Neural cell (in vitro differentiated cells): ENCODE measurements at regions not wholly inside any gene's neighbourhood (a gene's known extent, or its start where the extent isn't known, plus 50 kb on each side); places are given as distances from the start of the nearest gene placed in this dataset.

Source experiments
- H2AFZ ChIP-seq: fragments of 200-600, 300-800 bp; sonication (generic), shearing (Covaris generic); 2 replicates; pipeline ENCODE4 v1.6.0; 2014; ENCODE audit warnings: low read depth, mild to moderate bottlenecking, antibody characterized with exemption, low read length, moderate library complexity
- H3F3A ChIP-seq: fragments of 200-600 bp; shearing (Covaris generic); 2 replicates; pipeline ENCODE4 v1.6.1; 2016; ENCODE audit warnings: mild to moderate bottlenecking, moderate library complexity, mixed read lengths, antibody characterized with exemption, low read length; ENCODE audit not compliant: insufficient read depth, poor library complexity, severe bottlenecking
- H3K27ac ChIP-seq: fragments of 200-600, 300-800 bp; sonication (generic), shearing (Covaris generic); 2 replicates; pipeline ENCODE4 v1.5.1; 2014; ENCODE audit warnings: mild to moderate bottlenecking, low read length, moderate library complexity
- H3K27me3 ChIP-seq: fragments of 300-800, 200-600 bp; sonication (generic), shearing (Covaris generic); 2 replicates; pipeline ENCODE4 v1.6.0; 2014; ENCODE audit warnings: mild to moderate bottlenecking, low read depth, low read length, moderate library complexity; ENCODE audit not compliant: insufficient read depth
- H3K36me3 ChIP-seq: fragments of 300-800, 200-600 bp; sonication (generic), shearing (Covaris generic); 2 replicates; pipeline ENCODE4 v1.5.1; 2014; ENCODE audit warnings: mild to moderate bottlenecking, antibody characterized with exemption, low read length, moderate library complexity; ENCODE audit not compliant: insufficient read depth
- H3K4me2 ChIP-seq: fragments of 300-800, 200-600 bp; sonication (generic), shearing (Covaris generic); 2 replicates; pipeline ENCODE4 v1.6.0; 2014; ENCODE audit warnings: mild to moderate bottlenecking, low read length
- H3K4me3 ChIP-seq: fragments of 300-800, 200-600 bp; sonication (generic), shearing (Covaris generic); 2 replicates; pipeline ENCODE4 v1.5.1; 2014; ENCODE audit warnings: mild to moderate bottlenecking, low read length, moderate library complexity
- H3K79me2 ChIP-seq: fragments of 200-600 bp; shearing (Covaris generic); replicated peaks from 2 replicates; pipeline ENCODE4 v1.6.0; 2014; ENCODE audit warnings: mild to moderate bottlenecking, low read length, moderate library complexity; ENCODE audit not compliant: insufficient read depth
- H3K9ac ChIP-seq: fragments of 300-800, 200-600 bp; sonication (generic), shearing (Covaris generic); 2 replicates; pipeline ENCODE4 v1.6.1; 2016; ENCODE audit warnings: mild to moderate bottlenecking, low read length, mixed read lengths
- H3K9me2 ChIP-seq: fragments of 200-600 bp; shearing (Covaris generic); 2 replicates; pipeline ENCODE4 v1.6.1; 2016; ENCODE audit warnings: mild to moderate bottlenecking, low read length, mixed read lengths; ENCODE audit not compliant: insufficient read depth
- H3K9me3 ChIP-seq: fragments of 200-600, 300-800 bp; sonication (generic), shearing (Covaris generic); 2 replicates; pipeline ENCODE4 v1.6.1; 2016; ENCODE audit warnings: mild to moderate bottlenecking, mixed run types, low read length, moderate library complexity, mixed read lengths
- H4K20me1 ChIP-seq: fragments of 200-600 bp; shearing (Covaris generic); 2 replicates; pipeline ENCODE4 v1.6.1; 2016; ENCODE audit warnings: mild to moderate bottlenecking, mixed run types; ENCODE audit not compliant: insufficient read depth
- EP300 ChIP-seq: fragments of 450-650 bp; conservative IDR thresholded peaks from 2 replicates; pipeline ENCODE4 v1.6.1; 2014; ENCODE audit warnings: antibody characterized with exemption, mild to moderate bottlenecking, moderate library complexity; ENCODE audit not compliant: poor library complexity, severe bottlenecking
- EZH2 ChIP-seq: fragments of 200-600, 300-800 bp; shearing (Covaris generic), sonication (generic); IDR thresholded peaks from 2 replicates; pipeline ENCODE4 v1.6.1; 2014; ENCODE audit warnings: antibody characterized with exemption, low read length, borderline replicate concordance, mild to moderate bottlenecking; ENCODE audit not compliant: insufficient read depth, poor library complexity, severe bottlenecking
- POLR2AphosphoS5 ChIP-seq: IDR thresholded peaks from 2 replicates; pipeline ENCODE4 v1.6.1; 2012
- RAD21 ChIP-seq: fragments of 450-650 bp; conservative IDR thresholded peaks from 2 replicates; pipeline ENCODE4 v1.6.1; 2014; ENCODE audit warnings: antibody characterized with exemption, mild to moderate bottlenecking, moderate library complexity
- SMC3 ChIP-seq: fragments of 450-650 bp; conservative IDR thresholded peaks from 2 replicates; pipeline ENCODE4 v1.6.1; 2014; ENCODE audit warnings: antibody characterized with exemption, mild to moderate bottlenecking, moderate library complexity; ENCODE audit not compliant: poor library complexity
- TAF1 ChIP-seq: IDR thresholded peaks from 2 replicates; pipeline ENCODE4 v1.6.1; 2012; ENCODE audit warnings: low read depth
- TF ChIP-seq, protein P1 (sequence below): IDR thresholded peaks from 2 replicates; pipeline ENCODE4 v1.6.1; 2012; ENCODE audit warnings: borderline replicate concordance
- TF ChIP-seq, protein P2 (sequence below): fragments of 450-650 bp; IDR thresholded peaks from 2 replicates; pipeline ENCODE4 v1.5.1; 2014; ENCODE audit warnings: antibody characterized with exemption, mild to moderate bottlenecking, moderate library complexity; ENCODE audit not compliant: poor library complexity, severe bottlenecking

DNA sequence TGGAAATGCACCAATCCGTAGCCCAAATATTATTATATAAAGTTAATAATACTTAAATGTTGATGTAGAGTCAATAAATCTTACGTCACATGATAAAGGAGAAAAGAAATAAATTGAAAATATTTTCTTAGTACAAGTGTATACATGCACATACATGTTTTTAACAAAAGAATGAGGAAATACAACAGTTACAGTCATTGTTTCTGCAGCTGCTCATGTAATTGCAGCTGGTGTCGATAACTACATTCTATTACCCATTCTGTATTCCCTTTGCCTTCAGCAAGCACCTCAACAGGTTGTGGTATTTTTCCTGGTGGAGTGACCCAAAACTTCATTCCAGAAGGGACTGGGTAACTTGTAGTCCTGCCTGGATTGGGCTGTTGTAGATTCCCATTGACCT, 377.8 kb upstream of the FSIP2 start:
- Histone ChIP-seq H3K9me2 (no peaks in the 10 kb centered on the region), H2AFZ (no peak overlapping the region), H3K4me2 (no peak overlapping the region), H3F3A (no peaks in the 10 kb centered on the region), H3K9ac (no peak overlapping the region), H3K27ac (no peak overlapping the region), H4K20me1 (no peaks in the 10 kb centered on the region), H3K79me2 (no peaks in the 10 kb centered on the region), H3K4me3 (no peak overlapping the region), H3K9me3 (no peaks in the 10 kb centered on the region), H3K27me3 (no peaks in the 10 kb centered on the region), H3K36me3 (no peaks in the 10 kb centered on the region)
- TF ChIP-seq SMC3 (no peak), RAD21 (no peak)
- TF ChIP-seq, protein P1, sequence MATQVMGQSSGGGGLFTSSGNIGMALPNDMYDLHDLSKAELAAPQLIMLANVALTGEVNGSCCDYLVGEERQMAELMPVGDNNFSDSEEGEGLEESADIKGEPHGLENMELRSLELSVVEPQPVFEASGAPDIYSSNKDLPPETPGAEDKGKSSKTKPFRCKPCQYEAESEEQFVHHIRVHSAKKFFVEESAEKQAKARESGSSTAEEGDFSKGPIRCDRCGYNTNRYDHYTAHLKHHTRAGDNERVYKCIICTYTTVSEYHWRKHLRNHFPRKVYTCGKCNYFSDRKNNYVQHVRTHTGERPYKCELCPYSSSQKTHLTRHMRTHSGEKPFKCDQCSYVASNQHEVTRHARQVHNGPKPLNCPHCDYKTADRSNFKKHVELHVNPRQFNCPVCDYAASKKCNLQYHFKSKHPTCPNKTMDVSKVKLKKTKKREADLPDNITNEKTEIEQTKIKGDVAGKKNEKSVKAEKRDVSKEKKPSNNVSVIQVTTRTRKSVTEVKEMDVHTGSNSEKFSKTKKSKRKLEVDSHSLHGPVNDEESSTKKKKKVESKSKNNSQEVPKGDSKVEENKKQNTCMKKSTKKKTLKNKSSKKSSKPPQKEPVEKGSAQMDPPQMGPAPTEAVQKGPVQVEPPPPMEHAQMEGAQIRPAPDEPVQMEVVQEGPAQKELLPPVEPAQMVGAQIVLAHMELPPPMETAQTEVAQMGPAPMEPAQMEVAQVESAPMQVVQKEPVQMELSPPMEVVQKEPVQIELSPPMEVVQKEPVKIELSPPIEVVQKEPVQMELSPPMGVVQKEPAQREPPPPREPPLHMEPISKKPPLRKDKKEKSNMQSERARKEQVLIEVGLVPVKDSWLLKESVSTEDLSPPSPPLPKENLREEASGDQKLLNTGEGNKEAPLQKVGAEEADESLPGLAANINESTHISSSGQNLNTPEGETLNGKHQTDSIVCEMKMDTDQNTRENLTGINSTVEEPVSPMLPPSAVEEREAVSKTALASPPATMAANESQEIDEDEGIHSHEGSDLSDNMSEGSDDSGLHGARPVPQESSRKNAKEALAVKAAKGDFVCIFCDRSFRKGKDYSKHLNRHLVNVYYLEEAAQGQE: no peak

DNA sequence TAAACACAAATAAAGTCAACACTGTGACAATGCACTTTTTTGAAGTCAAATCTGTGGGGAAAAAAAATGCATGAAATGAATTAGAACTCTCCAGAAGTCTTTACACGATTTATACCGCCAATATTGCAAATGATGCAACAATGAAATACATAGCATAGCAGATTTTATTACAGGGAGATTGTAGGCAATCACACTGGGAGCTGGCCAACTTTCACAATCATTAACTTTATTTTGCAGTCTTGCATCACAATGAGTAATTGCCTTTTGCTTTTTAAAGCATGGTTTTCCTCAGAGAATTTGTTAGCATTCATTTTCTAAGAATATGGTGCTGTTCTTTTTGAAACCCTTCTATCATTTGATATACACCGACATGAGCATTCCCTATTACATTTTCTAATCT, 366.4 kb upstream of the FSIP2 start:
- Histone ChIP-seq H3K79me2 (no peaks in the 10 kb centered on the region), H4K20me1 (no peaks in the 10 kb centered on the region), H3K4me3 (no peak overlapping the region), H3K9ac (no peak overlapping the region), H3K27me3 (no peaks in the 10 kb centered on the region), H3K27ac (no peak overlapping the region), H2AFZ (no peak overlapping the region), H3K36me3 (no peaks in the 10 kb centered on the region), H3K4me2 (no peak overlapping the region), H3F3A (no peaks in the 10 kb centered on the region), H3K9me2 (no peaks in the 10 kb centered on the region), H3K9me3 (no peaks in the 10 kb centered on the region)
- TF ChIP-seq TAF1 (no peak), EP300 (no peak), EZH2 (no peak), POLR2AphosphoS5 (no peak), RAD21 (no peak), SMC3 (no peak)
- TF ChIP-seq, protein P1: no peak
- TF ChIP-seq, protein P2, sequence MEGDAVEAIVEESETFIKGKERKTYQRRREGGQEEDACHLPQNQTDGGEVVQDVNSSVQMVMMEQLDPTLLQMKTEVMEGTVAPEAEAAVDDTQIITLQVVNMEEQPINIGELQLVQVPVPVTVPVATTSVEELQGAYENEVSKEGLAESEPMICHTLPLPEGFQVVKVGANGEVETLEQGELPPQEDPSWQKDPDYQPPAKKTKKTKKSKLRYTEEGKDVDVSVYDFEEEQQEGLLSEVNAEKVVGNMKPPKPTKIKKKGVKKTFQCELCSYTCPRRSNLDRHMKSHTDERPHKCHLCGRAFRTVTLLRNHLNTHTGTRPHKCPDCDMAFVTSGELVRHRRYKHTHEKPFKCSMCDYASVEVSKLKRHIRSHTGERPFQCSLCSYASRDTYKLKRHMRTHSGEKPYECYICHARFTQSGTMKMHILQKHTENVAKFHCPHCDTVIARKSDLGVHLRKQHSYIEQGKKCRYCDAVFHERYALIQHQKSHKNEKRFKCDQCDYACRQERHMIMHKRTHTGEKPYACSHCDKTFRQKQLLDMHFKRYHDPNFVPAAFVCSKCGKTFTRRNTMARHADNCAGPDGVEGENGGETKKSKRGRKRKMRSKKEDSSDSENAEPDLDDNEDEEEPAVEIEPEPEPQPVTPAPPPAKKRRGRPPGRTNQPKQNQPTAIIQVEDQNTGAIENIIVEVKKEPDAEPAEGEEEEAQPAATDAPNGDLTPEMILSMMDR: no peak
